Gastroesophageal sphincter (tissue), 4 donors: ENCODE measurements at regions not wholly inside any gene's neighbourhood (a gene's known extent, or its start where the extent isn't known, plus 50 kb on each side); places are given as distances from the start of the nearest gene placed in this dataset.
A peak's percentile ranks its signal among the peaks of the same experiment; 100 is the strongest.
"Not testable (repeated sequence)": the region's sequence is repeated elsewhere in the genome, so short reads cannot be mapped to it uniquely, and the experiment has no call there.

Experiments
- ATAC-seq: fragments of 150-250 bp; one replicate; pipeline ENCODE4 v1.9.1; 2016; ENCODE audit warnings: mild to moderate bottlenecking, moderate library complexity
- H3K27ac ChIP-seq, 4 donors: fragments of 200-600 bp; sonication (generic) in 3 of 4; 1 replicate in 3 of 4; 2 replicates in 1 of 4; pipeline ENCODE4 v1.5.1; 2016 to 2019
- H3K27me3 ChIP-seq: fragments of 200-600 bp; sonication (generic); one replicate; pipeline ENCODE4 v1.5.1; 2019
- H3K36me3 ChIP-seq, 2 donors: fragments of 200-600 bp; sonication (generic); one replicate each; pipeline ENCODE4 v1.5.1; 2019; ENCODE audit warnings: control low read depth in 1 of 2
- H3K4me1 ChIP-seq, 3 donors: fragments of 200-600 bp; sonication (generic); 1 replicate in 2 of 3; 2 replicates in 1 of 3; pipeline ENCODE4 v1.5.1; 2016 to 2019; ENCODE audit warnings: control low read depth in 2 of 3
- H3K4me3 ChIP-seq, 2 donors: fragments of 200-600 bp; sonication (generic); one replicate each; pipeline ENCODE4 v1.5.1; 2019; ENCODE audit warnings: mild to moderate bottlenecking in 1 of 2, moderate library complexity in 1 of 2
- H3K9me3 ChIP-seq, 3 donors: fragments of 200-600 bp; sonication (generic); one replicate each; pipeline ENCODE4 v1.5.1; 2017 to 2019; ENCODE audit warnings: control low read depth in 2 of 3
- EP300 ChIP-seq: sonication (generic); formaldehyde crosslinking; IDR thresholded peaks from one replicate; pipeline ENCODE4 v1.6.1; 2017; ENCODE audit warnings: antibody characterized with exemption, mild to moderate bottlenecking
- POLR2A ChIP-seq, 2 donors: fragments of 450-650 bp; IDR thresholded peaks; one replicate each; pipeline ENCODE4 v1.6.1; 2017; ENCODE audit warnings: antibody characterized with exemption in 2 of 2, mild to moderate bottlenecking in 2 of 2, moderate library complexity in 1 of 2
- POLR2AphosphoS5 ChIP-seq: sonication (generic); formaldehyde crosslinking; IDR thresholded peaks from one replicate; pipeline ENCODE4 v1.6.1; 2017; ENCODE audit warnings: antibody characterized with exemption
- WGBS, 2 donors: methylation state at CpG; one replicate each; pipeline ENCODE4 v1.1.5; 2018; ENCODE audit warnings: low coverage in 1 of 2; 5-methylcytosine and 5-hydroxymethylcytosine counted together
- TF ChIP-seq, protein P1 (sequence below), 4 experiments: fragments of 200-600 bp in 2 of 4; fragments of 450-650 bp in 2 of 4; sonication (generic) in 1 of 4; IDR thresholded peaks; one replicate each; pipeline ENCODE4 v1.5.1; 2017 to 2019; ENCODE audit warnings: antibody characterized with exemption in 4 of 4, mild to moderate bottlenecking in 2 of 4, moderate library complexity in 2 of 4

DNA sequence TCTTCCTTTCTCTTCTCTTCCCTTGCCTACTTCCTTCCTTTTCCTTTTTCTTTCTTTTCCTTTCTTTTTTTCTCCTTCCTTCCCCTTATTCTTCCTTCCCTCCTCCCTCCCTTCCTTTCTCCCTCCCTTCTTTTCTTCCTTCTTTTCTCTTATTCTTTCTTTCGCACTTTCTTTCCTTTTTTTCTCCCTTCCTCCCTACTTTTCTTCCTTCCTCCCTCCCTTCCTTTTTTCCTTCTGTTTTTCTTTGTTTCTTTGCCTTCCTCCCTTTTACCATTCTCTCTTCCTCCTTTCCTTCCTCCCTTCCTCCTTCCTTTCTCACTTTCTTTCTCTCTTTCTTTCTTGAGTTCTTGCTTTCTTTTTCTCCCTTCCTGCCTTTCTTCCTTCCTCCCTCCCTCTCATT, 416.5 kb downstream of the ANKRD30B start:
- not testable (repeated sequence) for H3K9me3 ChIP-seq

DNA sequence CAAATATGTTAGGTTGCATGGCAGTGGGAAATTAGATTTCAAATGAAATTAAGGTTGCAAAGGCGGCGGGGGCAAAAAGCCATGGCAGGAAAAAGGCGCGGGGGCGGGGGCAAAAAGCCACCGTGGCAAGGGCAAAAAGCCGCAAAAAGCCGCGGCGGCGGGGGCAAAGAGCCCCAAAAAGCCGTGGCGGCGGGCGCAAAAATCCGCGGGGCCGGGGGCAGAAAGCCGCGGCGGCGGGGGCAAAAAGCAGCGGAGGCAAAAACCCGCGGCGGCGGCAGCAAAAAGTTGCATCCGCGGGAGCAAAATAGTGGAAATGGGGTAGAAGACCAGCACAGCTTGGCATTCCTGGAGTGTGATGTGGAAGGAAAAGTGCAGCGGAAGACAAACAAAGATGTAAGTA, 417.1 kb downstream of the ANKRD30B start:
- Histone ChIP-seq H3K4me1 (no peaks in the 10 kb centered on the region), H3K27me3 (peaks cover 8% of the 10 kb centered on the region), H3K4me3 (no peak overlapping the region), H3K36me3 (no peaks in the 10 kb centered on the region), H3K9me3 (no peaks in the 10 kb centered on the region), H3K27ac (no peak overlapping the region)
- 6 to 27% methylated on average over 19 to 29 of the region's 30 CpGs for WGBS, 2 donors
- ATAC-seq, result no peak
- TF ChIP-seq EP300 (no peak), POLR2AphosphoS5 (no peak), POLR2A (IDR thresholded peaks at IDR 0.05) (no peak)
- TF ChIP-seq, protein P1, sequence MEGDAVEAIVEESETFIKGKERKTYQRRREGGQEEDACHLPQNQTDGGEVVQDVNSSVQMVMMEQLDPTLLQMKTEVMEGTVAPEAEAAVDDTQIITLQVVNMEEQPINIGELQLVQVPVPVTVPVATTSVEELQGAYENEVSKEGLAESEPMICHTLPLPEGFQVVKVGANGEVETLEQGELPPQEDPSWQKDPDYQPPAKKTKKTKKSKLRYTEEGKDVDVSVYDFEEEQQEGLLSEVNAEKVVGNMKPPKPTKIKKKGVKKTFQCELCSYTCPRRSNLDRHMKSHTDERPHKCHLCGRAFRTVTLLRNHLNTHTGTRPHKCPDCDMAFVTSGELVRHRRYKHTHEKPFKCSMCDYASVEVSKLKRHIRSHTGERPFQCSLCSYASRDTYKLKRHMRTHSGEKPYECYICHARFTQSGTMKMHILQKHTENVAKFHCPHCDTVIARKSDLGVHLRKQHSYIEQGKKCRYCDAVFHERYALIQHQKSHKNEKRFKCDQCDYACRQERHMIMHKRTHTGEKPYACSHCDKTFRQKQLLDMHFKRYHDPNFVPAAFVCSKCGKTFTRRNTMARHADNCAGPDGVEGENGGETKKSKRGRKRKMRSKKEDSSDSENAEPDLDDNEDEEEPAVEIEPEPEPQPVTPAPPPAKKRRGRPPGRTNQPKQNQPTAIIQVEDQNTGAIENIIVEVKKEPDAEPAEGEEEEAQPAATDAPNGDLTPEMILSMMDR (IDR thresholded peaks at IDR 0.05), result no peak

More for the DNA sequence above, 416.5 kb downstream of the ANKRD30B start:
- not testable (repeated sequence) for H3K4me3 ChIP-seq, H3K27me3 ChIP-seq, H3K36me3 ChIP-seq, H3K27ac ChIP-seq, H3K4me1 ChIP-seq, ATAC-seq
- WGBS, 2 donors, result 69% methylated on average over 1 of the region's 1 CpG; no CpG with 5 or more reads in 1 of the 2 donors

DNA sequence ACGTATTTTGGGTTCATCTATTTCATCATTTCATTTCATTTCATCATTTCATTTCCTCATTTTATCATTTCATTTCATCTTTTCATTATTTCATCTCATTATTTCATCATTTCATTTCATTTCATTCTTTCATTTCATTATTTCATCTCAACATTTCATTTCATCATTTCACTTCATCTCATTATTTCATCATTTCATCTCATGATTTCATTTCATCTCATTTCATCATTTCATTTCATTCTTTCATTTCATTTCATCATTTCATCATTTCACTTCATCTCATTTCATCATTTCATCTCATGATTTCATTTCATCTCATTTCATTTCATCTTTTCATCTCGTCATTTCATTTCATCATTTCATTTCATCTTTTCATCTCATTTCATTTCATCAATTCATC, 445.1 kb downstream of the ANKRD30B start:
- not testable (repeated sequence) for H3K36me3 ChIP-seq, H3K27ac ChIP-seq, H3K9me3 ChIP-seq, H3K4me1 ChIP-seq, ATAC-seq, H3K4me3 ChIP-seq
- 28 to 61% methylated on average over 2 of the region's 2 CpGs for WGBS, 2 donors
- H3K27me3 ChIP-seq, result peaks cover 17% of the 10 kb centered on the region

DNA sequence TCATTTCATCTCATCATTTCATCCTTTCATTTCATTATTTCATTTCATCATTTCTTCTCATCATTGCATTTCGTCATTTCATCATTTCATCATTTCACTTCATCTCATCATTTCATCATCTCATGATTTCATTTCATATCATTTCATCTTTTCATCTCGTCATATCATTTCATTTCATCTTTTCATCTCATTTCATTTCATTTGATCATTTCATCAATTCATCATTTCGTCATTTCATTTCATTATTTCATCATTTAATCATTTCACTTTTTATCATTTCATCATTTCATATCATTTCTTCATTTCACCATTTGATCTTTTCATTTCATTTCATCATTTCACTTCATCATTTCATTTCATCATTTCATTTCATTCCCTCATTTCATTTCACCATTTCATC, 445.8 kb downstream of the ANKRD30B start:
- not testable (repeated sequence) for H3K36me3 ChIP-seq, H3K27ac ChIP-seq, H3K4me1 ChIP-seq, H3K9me3 ChIP-seq, H3K4me3 ChIP-seq, ATAC-seq
- WGBS, 2 donors, result 48% methylated on average over 3 of the region's 3 CpGs
- peaks cover 23% of the 10 kb centered on the region for H3K27me3 ChIP-seq

DNA sequence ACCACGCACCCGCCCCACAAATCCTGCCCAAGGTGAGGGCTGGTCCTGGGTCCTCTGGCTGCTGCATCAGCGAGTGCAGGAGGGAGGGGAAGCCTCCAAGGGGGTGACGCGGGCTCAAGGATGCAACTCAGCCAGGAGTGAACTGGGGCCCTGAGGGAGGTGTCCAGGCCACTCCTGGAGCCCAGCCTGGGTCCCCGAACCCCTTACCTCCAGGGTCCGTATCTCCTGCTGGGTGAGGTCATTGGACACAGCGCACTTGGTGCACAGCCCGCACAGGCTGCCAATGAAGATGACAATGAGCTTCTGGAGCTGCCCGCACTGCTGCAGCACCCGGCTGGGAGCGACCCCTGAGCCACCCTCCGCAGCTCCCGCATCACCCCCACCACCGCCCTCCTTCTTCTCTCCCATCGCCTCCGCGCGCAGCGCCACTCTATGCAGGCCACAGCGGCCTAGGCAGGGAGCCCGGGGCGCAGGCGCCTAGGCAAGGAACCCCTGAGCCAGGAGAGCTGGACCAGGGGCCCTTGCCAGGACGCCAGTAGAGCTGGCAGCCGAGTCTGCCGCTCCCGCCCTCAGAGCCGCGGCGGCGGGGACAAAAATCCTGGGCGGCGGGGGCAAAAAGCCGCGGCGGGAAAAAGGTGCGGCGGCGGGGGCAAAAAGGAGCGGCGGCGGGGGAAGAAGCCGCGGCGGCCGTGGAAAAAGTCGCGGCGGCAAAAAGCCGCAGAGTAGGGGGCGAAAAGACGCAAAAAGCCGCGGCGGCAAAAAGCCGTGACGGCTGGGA, 449.6 kb downstream of the ANKRD30B start:
- H3K27me3 ChIP-seq, result peaks cover 29% of the 10 kb centered on the region
- 2% methylated on average over 23 of the region's 58 CpGs; no CpG with 5 or more reads in 1 of the 2 donors for WGBS, 2 donors
- not testable (repeated sequence) for H3K36me3 ChIP-seq, H3K27ac ChIP-seq, ATAC-seq, H3K9me3 ChIP-seq, H3K4me1 ChIP-seq
- peak overlapping the region in 1 of 2 donors; percentile 41 for H3K4me3 ChIP-seq

DNA sequence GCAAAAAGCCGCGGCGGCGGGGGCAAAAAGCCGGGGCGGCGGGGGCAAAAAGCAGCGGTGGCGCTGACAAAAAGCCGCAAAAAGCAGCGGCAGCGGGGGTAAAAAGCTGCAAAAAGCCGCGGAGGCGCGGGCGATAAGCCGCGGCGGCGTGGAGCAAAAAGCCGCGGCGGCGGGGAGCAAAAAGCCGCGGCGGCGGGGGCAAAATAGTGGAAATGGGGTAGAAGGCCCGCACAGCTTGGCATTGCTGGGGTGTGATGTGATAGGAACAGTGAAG, 450.1 kb downstream of the ANKRD30B start:
- Histone ChIP-seq H3K36me3 (no peaks in the 10 kb centered on the region), H3K4me3 (peak overlapping the region in 1 of 2 donors; percentile 41), H3K27me3 (peaks cover 29% of the 10 kb centered on the region), H3K9me3 (no peaks in the 10 kb centered on the region), H3K4me1 (peaks cover 0 to 9% (median 0%) of the 10 kb centered on the region in 3 donors), H3K27ac (no peak overlapping the region)
- ATAC-seq, result no peak
- TF ChIP-seq, protein P1 (IDR thresholded peaks at IDR 0.05), result no peak
- no peak for TF ChIP-seq POLR2A (IDR thresholded peaks at IDR 0.05)
- no peak for TF ChIP-seq POLR2AphosphoS5
- TF ChIP-seq EP300, result no peak
- WGBS, 2 donors, result 3% methylated on average over 28 of the region's 30 CpGs; no CpG with 5 or more reads in 1 of the 2 donors
